Suppressor macrophage treated with lipopolysaccharide for 4 hours (primary cell): ENCODE measurements at regions not wholly inside any gene's neighbourhood (a gene's known extent, or its start where the extent isn't known, plus 50 kb on each side); places are given as distances from the start of the nearest gene placed in this dataset.
"Not testable (repeated sequence)": the region's sequence is repeated elsewhere in the genome, so short reads cannot be mapped to it uniquely, and the experiment has no call there.

Experiments
- DNase-seq: peaks from one replicate; pipeline ENCODE4 v3.0.0-alpha.2; 2020

DNA sequence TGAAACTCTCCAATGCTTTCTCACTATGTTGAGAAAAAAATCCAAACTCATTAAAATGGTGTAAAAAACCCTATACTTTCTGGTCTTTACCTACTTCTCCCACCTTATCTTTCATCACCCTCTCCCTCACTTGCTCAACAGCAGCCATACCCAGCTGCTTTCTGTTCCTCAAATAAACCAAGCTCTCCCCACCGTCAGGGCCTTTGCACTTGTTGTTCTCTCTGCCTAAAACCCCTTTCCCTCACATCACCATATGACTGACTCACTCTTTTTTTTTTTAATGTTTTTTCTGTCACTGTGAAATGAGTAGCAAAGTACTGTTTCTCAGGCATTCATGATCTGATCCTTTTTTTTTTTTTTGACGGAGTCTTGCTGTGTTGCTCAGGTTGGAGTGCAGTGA is 122.3 kb upstream of the TMEM164 start:
- peak; percentile 76 for DNase-seq

DNA sequence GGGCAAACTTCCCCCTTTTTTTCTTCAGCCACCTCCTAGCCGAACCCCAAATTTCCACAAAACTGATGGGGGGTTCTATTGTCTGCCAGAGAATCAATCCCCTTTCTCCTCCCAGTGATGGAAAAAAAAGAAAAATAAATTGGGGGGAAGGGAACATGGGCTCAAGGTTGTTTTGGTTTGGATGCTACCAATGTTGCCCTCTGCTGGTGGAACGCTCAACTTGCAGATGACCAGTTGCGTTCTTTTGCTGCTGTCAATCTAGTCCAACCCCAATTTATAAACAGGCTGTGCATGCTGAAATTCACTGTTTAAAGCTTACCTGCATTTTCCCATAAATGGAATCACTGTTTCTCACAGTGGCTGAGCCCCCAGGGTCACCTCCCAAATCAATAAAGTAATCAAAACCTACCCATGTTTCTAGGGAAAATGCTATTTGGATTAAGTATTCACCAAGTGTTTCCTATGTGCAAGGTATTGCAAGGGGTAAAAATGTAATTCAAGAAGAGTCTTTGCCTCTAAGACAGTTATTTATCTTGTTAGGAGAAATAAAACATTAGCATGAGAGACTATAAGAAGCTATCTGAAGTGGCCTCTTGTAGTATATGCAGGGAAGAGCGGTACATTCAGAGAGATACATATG is 116.7 kb upstream of the TMEM164 start:
- DNase-seq: peak; percentile 52

DNA sequence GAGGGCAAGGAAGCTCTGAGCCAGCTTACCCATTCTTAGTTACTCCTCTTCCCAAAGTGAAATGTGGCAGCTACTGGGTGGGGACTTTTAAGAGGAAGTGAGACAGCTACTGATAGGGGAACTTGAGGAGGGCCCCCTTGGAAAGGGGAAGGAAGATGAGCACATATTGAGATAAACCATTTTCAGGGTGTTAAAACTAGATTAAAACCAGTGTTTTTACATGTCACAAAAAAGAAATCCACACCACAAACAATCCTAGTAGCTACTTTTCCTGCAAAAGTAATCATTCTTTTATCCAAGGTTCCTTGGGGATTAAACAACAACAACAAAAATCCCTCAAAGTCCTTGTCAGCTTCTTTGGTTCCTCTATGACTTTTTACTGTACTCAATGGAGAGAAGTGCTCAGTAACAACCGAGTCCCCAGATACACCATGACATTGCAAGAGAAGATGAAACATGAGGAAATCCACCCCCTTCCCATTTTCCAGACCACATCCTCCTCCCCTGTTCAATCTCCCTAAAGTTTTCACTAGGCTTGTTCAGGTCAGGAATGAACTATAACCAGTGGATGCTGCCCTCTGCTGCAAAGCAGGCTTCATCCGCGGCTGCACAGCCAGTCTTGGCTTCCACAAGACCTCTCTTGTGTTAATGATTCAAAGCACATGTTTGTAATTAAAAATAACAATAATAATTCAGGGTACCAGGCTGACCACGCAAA is 113.5 kb upstream of the TMEM164 start:
- DNase-seq: peak; percentile 79

DNA sequence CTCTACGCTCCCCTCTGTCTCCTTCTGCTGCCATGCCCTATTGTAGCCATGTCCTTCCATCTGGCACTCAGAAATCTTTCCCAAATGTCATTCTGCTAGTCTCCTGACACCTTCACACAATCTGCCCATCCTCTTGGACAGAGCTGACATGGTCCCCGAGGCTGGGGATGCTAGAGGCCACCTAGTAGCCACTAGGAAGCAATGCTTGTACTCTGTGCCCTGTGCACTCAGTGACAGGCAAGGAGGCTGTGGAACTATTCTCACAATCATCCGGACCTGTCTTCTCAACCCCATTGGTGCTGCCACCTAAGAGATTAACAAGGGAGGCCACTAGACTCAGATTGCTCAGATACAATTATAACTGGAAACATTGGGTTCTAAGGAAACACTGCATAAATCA is 112.6 kb upstream of the TMEM164 start:
- no peak for DNase-seq

DNA sequence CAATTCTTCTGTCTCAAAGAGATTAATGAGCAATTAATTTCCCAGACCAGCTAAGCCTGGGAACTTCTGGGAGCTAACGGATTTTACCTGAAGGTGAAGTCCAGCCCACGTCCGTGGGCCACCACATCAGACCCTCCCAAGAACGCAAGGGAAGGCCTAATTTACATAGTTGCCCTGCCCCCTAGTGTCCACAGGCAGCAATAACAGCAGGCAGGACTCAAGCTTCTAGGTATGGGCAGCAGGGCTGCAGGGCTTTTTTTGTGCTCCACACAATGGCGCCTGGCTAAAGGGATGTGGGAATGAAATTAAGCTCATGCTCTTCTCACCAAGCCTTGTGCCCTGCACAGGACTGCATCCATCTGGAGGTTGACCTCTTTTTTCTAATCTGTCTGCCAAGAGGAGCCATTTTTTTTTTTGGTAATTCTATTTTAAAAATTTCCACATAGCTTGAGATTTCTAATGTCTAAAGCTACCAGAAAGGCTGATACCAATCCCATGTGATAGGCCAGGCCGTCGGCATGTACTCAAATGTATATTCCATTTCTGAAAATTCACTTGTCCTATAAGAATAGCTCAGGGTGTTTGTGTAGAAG is 111.9 kb upstream of the TMEM164 start:
- peak; percentile 71 for DNase-seq

DNA sequence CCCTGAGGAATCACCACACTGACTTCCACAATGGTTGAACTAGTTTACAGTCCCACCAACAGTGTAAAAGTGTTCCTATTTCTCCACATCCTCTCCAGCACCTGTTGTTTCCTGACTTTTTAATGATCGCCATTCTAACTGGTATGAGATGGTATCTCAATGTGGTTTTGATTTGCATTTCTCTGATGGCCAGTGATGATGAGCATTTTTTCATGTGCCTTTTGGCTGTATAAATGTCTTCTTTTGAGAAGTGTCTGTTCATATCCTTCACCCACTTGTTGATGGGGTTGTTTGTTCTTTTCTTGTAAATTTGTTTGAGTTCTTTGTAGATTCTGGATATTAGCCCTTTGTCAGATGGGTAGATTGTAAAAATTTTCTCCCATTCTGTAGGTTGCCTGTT is 106.9 kb upstream of the TMEM164 start:
- not testable (repeated sequence) for DNase-seq

DNA sequence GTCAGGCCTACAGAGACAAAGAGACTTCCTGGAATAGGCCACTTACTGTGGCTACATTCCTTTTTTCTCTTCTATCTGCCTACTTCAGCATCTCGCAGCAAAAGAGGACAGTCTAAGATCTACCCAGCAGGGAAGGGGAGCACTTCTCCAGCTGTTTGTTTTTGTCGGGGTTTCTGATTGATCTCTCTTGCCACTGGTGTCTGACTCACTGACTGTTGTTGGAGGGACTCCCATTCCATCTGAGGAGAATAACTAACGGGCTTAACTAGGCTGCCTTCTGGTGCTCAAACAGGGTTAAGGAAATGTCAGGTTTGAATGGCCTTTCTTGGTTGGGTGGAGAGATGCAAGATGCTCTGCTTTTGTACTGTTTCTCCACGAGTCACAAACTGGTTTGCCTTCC is 100.2 kb upstream of the TMEM164 start:
- DNase-seq: no peak

DNA sequence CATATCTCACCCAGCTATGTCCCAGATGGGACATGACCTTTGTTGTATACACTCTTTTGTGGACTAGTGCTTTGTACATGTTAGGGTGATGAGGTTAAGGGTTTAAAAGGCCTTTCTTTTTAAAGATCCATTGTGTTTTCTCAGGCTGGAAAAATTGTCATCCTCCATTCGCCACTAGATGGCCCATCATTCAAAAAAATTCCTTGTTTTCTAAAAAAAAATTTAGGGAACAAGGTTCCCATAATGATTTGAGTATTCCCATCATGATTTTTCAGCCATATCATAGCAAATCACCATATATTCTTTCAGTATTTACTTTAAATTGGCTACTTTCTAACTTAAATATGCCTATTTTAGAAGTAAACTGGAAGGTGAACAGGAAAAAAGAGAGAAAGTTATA is 91.9 kb upstream of the TMEM164 start:
- DNase-seq: no peak

DNA sequence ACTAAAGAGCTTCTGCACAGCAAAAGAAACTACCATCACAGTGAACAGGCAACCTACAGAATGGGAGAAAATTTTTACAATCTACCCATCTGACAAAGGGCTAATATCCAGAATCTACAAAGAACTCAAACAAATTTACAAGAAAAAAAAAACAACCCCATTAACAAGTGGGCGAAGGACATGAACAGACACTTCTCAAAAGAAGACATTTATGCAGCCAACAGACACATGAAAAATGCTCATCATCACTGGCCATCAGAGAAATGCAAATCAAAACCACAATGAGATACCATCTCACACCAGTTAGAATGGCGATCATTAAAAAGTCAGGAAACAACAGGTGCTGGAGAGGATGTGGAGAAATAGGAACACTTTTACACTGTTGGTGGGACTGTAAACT is 89.9 kb upstream of the TMEM164 start:
- not testable (repeated sequence) for DNase-seq

DNA sequence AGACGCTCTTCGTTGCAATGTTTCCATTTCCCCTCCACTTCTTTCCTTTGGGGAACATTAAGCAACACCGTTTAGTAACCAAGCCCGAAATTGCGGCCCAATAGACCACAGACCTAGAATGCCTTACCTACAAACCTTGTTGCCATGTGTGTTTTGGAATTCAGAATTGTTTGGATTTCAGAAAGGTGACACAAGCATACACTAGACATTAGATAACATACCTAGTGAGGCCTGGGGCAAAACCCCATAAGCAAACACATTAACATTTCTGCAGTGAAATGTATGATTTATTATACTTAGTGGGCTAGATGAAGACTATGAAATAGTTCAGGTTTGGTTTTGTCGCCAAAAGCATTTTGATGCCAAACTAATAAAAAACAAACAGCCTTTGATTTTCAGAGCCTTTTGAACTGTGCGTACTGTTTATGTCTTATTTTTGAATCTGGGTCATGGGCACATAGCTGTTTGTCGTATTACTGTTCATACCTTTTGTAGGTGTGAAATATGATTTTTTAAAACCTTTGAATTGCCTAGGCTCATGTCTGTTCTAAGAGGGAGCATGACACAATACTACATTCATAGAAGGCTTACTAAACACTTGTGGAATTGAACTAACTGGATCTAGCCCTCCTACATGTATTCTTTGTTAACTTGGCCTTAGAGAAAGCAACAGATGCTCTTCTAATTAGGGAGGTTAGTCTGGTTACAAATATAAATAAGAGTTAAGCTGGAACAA is 88.6 kb upstream of the TMEM164 start:
- no peak for DNase-seq

DNA sequence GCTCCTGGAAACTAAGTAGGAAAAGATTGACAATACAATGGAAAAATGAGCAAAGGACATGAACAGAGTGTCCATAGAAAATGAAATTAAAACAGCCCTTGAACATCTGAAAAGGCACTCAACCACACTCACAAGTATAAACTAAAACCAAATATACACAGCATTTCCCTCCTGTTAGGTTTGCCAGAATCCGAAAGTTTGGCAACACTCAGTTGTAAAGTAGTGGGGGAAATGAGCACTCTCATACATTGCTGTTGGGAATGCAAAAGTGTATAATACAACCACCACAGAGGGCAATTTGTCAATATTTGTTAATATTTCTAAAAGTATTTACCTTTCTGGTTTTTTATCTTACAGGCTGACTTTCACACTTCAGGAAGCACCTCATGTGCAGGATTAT is 84.2 kb upstream of the TMEM164 start:
- DNase-seq: no peak

DNA sequence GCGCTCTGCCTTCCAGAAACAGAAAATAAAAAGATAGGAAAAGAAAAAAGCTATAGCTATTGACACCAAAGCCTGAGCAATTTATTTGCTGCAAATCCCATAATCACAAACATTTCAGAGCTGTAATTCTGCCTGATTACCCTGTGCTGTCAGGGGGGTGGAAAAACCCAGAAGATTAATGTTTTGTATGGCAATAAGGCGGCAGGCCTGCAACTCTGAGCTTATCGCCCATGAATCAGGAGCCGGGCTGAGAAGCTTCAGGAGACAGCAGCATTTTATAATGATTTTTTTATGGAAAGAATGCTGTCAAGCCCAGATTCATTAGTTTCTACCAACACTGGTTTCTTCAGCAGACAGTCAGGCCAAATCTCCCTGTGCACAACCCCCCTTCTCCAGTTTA is 82.6 kb upstream of the TMEM164 start:
- no peak for DNase-seq

DNA sequence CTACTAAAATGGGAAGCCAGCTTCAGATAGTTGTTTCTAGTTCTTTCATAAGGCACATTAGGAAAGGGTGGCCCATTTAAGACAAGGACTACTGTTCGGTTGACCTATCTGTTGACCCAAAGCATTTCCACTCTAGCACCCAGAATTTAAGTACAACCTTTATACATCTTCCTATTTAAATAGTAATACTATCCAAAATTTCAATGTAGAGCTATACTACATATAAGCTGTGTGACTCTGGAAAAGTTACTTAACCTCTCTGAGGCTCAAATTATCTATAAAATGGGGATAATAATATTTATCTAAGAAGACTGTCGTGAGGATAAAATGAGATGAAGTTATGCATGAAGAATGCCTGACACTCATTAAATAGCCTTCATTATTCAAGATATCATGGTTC is 82.0 kb upstream of the TMEM164 start:
- no peak for DNase-seq

DNA sequence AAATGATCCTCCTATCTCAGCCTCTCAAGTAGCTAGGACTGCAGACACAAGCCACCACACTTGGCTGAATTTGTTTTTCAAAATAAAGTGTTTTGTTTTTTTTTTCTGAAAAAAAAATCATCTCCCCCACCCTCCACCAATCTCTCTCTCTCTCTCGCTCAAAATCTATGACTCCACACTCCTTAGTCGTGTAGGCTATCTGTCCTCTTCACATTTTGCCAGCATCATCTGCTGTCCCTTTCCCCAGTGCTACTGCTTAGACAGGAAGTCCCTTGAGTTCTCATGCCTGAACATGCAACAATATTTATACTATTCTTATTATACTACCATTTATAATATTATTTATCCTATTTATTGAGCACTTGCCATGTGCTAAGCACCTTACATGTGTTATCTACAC is 80.7 kb upstream of the TMEM164 start:
- DNase-seq: no peak

DNA sequence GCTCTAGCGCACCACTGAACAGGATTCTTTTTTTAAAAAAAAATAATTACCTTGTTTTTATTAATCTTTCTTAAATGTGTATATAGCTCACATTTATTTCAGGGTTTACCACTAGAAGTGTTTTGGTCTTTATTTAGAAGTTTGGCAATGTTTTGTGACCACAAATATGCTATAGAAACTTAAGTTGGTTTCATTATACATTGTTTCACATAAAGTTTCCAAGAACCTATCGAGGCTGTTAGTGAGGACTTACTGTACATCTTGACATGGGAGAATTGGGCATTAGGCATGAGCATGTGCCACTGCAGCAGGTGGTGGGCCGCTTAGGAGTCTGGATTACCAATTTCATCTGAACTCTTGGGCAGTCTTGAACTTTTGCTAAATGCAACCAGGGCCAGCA is 77.9 kb upstream of the TMEM164 start:
- DNase-seq: not testable (repeated sequence)

DNA sequence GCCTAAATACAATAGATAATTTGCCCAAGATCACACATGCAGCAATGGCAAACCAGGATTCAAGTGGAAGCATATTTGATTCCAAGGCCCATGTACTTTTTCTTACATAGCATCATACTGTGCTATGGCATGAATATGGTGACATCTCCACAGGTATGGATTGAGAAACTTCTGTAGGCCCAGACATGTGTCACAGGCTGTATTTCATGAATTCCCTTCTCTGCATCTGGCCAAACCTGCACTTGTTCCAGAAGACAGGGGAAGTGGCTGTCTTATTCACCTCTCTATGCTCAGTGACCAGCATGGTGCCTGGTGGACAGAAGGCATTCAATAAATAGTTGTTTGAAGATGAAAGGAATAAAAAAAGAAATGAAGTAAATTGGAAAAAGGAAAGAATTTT is 77.3 kb upstream of the TMEM164 start:
- DNase-seq: no peak

DNA sequence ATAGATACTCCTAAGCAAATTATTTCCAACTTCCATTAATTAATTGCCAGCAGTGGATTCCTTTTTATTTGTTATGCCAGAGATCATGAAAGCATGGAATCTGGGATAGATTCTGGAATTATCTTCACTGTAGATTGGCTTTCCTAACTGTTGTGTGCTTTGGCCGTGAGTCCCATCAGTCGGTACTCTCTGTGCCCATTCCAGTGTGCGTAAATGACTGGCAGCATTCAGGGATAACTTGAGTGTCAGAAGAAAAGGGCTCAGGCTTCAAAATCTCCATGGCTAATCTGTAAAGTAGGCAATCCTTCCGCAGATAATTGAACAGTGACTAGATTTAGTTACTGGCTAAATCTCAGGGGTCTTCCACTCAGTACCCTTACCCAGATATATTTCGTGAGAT is 76.8 kb upstream of the TMEM164 start:
- DNase-seq: no peak

DNA sequence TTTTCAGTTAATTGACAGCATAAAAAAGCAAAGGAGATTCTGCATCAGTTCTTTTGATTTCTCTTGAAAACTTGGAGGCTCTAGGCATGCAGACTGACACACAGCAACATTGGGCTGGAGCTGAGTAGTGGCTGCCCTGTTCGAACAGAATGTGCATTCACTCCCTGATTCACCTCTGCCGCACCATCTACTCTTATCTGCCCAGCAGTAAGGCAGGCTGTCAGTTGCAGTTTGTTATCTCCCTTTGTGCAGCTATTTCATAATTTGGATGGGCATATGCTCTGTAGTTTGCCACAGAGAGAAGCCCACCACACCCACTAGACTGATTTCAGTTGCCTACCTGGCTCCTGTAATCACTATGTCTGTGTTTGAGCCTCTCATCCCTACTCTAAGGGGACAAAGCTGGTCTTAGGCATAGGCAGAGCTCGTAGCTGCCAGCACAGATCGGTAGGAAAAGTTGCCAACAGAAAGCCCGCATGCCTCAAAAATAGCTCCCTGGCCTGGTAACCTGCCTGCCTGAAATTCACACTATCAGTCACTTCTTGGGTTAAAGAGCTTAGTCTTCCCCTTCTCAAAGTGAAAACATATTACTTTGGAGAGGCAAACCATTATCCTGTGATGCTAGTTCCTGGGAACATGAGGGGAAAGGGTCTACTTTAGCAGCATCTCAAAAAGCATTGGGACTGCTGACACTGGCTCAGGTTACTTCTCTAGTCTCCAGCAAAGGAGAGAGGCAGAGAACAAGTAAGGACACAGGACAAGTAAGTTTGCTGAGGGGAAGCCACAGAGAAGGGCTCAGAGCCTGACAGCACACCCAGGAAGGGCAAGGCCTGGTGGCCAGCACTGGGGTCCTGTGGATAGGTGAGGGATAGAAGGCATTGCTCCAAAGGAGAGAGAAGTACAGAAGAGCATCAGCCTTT is 75.9 kb upstream of the TMEM164 start:
- DNase-seq: no peak

DNA sequence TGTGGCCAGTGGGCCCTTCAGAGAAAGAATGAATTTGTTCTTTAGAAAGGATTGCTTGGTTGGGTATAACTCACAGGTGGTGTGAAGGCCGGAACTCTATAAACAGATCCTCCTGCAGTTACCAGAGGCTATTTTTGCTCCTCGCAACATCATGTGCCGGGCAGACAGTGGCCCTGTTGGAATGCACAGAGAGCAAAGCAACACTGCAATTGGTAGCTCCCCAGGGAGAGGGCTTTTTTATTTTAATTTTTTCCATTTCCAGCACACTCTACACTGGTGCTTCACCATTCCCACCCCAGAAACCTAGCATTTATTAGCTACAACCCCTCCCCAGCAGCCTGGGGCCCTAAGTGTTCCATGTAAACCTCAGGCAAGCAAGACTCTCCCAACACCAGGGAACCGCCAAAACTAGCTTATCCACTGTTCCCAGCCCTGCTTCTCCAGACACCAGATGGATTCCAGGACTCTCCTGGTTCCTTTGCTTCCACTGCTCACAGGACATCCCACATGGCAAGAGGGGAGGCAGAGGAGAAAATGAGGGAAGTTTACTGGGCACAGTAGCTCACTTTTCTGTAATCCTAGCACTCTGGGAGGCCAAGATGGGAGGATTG is 75.1 kb upstream of the TMEM164 start:
- DNase-seq: no peak

DNA sequence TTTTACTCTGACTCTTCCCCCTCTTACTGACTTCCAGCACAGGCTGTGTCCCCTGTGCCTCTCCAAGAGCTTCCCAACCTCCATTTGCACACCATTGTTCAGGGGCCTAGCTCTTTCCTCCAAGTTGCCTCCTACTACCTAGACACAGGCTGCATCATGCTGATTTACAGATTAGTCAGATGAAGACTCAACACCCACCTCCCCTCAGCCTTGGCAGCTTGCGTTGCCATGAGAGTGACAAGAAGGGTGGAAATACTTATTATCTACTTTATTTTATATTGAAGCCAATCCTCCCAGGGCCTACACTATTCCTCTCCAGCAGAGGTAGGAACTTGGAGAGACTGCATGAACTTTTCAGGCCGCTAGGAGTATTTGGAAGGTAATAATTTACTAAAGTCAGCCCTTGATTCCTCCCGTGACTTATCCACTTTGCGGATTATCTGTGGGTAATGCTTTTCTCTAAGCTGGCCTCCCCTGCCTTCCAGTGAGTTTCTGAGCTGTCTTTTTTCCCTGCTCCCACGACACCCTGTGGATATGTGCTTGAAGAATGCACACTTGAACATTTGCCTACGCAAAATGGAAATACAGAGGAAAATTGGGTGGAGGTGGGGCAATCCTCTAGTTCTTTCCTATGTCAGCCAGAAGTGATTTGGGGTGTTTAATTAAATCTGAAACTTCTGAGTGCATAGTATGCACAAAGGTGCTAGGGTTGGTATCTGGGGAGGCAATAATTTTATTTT is 74.1 kb upstream of the TMEM164 start:
- no peak for DNase-seq

DNA sequence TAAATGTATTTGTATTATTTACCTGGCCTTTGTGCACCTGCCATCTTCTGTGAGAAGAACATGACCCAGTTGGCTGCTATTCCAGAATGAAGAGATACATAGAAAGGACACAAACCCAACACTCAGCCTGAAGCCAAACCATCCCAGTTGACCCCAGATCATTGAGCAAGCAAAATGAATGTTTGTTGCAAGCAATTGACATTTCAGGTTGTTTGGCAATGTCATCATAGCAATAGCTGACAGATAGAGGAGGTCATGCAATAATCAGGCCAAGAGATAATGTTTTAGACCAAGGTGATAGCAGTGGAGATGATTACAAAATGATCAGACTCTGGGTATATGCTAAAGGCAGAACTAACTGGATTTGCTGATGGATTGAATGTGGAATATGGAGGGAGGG is 71.2 kb upstream of the TMEM164 start:
- DNase-seq: no peak

DNA sequence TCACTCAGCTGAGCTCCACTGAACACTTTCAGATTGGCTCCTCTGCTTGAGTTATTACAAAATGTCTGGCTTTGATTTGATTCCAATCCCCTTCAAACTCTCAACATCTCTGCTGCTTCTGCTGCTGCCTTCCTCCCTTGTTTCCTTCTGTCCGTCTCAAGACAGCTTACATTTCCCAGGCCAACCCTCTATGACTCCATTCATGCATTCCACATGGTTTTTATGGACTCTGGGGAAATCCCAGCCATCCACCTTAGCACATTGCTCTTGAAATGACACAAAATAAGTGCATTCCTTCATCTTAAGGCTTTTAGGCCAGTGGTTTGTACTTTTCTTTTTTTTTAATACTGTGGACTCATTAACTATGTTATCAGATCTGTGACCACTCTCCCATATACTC is 68.5 kb upstream of the TMEM164 start:
- DNase-seq: no peak
